Lung (tissue), 11 donors: ENCODE measurements at regions not wholly inside any gene's neighbourhood (a gene's known extent, or its start where the extent isn't known, plus 50 kb on each side); places are given as distances from the start of the nearest gene placed in this dataset.

Experiments
- ATAC-seq: fragments of 200-7000 bp; cut with Tn5 transposase; one replicate; pipeline ENCODE4 v1.9.1; 2020; ENCODE audit warnings: moderate number of reproducible peaks; ENCODE audit not compliant: insufficient read depth, low FRiP score
- DNase-seq, 3 donors: peaks; one replicate each; pipeline ENCODE4 v3.0.0-alpha.2; 2013 to 2017
- H3K27ac ChIP-seq, 2 donors: one replicate each; pipeline ENCODE4 v1.5.1; 2013; ENCODE audit warnings: mild to moderate bottlenecking in 2 of 2, moderate library complexity in 2 of 2, control low read depth in 1 of 2, inconsistent platforms in 1 of 2, low read depth in 1 of 2, low read length in 1 of 2
- H3K27me3 ChIP-seq, 3 donors: one replicate each; pipeline ENCODE4 v1.5.1; 2013; ENCODE audit warnings: low read length in 2 of 3; ENCODE audit not compliant: control insufficient read depth in 3 of 3, insufficient read depth in 3 of 3
- H3K36me3 ChIP-seq, 4 donors: one replicate each; pipeline ENCODE4 v1.5.1; 2013; ENCODE audit warnings: low read length in 4 of 4, mild to moderate bottlenecking in 1 of 4, moderate library complexity in 1 of 4; ENCODE audit not compliant: control insufficient read depth in 4 of 4, insufficient read depth in 4 of 4
- H3K4me1 ChIP-seq, 5 donors: one replicate each; pipeline ENCODE4 v1.5.1; 2013; ENCODE audit warnings: low read length in 5 of 5, mild to moderate bottlenecking in 2 of 5, moderate library complexity in 1 of 5; ENCODE audit not compliant: control insufficient read depth in 5 of 5, insufficient read depth in 5 of 5
- H3K4me3 ChIP-seq: one replicate; pipeline ENCODE4 v1.5.1; 2013; ENCODE audit warnings: mild to moderate bottlenecking, control low read depth, moderate library complexity
- H3K9ac ChIP-seq, 2 donors: one replicate each; pipeline ENCODE4 v1.5.1; 2013; ENCODE audit warnings: low read length in 2 of 2, control low read depth in 1 of 2; ENCODE audit not compliant: insufficient read depth in 1 of 2
- H3K9me3 ChIP-seq, 4 donors: one replicate each; pipeline ENCODE4 v1.5.1; 2013; ENCODE audit warnings: low read length in 3 of 4, mild to moderate bottlenecking in 1 of 4, moderate library complexity in 1 of 4; ENCODE audit not compliant: control insufficient read depth in 4 of 4, insufficient read depth in 3 of 4
- CTCF ChIP-seq: IDR thresholded peaks from 2 replicates; pipeline ENCODE4 v1.5.1; 2012; ENCODE audit warnings: mild to moderate bottlenecking; ENCODE audit errors: control extremely low read depth, extremely low read depth
- WGBS, 2 donors: extraction: QIAGEN DNeasy Blood & Tissue Kit; methylation state at CpG; one replicate each; pipeline ENCODE4 v1.1.7; 2013; 5-methylcytosine and 5-hydroxymethylcytosine counted together
- donor health status: control.
- donor health status: control.
- donor health status: Bipolar disorder and iron deficiency.
- donor health status: healthy.
- donor health status: DM: yes; HTN: yes; CAD: no.

DNA sequence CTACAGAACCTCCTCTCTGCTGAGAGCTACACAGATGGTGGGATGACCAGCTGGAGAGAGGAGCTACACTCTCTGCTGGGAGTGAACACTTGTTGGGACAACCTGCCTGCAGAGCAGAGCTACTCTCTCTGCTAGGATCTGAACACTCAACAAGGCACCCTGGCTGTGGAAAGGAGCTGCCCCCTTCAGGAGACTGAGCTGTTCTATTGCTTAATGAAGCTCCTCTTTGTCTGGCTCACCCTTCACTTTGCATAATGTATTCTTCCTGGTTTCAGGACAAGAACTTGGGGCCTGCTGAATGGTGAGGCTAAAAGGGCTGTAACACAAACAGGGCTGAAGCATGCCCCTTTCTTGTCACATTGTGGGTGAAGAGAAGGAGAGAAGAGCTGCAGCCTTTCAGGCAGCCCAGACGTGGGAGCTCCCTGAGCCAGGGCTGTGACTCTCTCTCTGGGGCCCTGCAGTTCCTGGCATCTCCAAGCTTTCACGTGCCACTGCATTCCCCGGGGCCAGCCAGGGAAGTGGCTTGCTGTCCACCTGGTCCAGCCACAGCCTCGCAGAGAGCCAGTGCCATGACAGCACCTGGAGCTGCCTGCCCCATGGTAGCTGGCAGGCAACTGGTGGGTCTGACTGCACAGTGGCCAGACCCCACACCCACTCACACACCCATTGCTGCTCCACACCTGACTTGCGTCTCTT, 272.8 kb upstream of the KCNJ16 start:
- DNase-seq (no peak), ATAC-seq (no peak)
- no peak overlapping the region for H3K27ac ChIP-seq
- TF ChIP-seq CTCF: no peak
- no peaks in the 10 kb centered on the region for H3K4me1 ChIP-seq
- 88 to 89% methylated on average over 5 of the region's 5 CpGs for WGBS, 2 donors
- H3K9me3 ChIP-seq: peaks cover 0 to 15% (median 3%) of the 10 kb centered on the region in 4 donors
- H3K9ac ChIP-seq: no peak overlapping the region
- no peak overlapping the region for H3K4me3 ChIP-seq
- H3K27me3 ChIP-seq: no peaks in the 10 kb centered on the region
- H3K36me3 ChIP-seq: no peaks in the 10 kb centered on the region

DNA sequence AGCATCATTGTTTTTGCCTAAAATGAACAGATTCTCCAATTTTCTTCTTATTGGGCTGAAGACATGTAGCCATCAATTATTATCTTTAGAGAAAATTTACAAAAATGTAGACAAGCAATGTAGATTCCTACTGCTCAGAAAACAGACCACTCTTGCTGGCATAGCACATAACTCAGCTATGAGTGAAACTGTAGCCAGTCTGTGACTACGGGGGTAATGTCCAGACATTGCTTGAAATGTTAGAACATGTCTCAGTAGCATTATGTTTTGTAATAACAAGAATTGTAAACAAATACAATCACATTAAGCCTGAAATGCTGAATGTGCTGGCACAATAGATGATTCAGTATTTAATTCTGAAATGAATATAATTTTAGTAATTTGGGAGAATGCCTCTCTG, 265.7 kb upstream of the KCNJ16 start:
- no peak for ATAC-seq
- no peaks in the 10 kb centered on the region for H3K4me1 ChIP-seq
- no peak for DNase-seq
- peaks cover 0 to 1% (median 0%) of the 10 kb centered on the region in 4 donors for H3K9me3 ChIP-seq
- WGBS, 2 donors: 75 to 88% methylated on average over 1 of the region's 1 CpG
- no peaks in the 10 kb centered on the region for H3K27me3 ChIP-seq
- no peak overlapping the region for H3K9ac ChIP-seq
- H3K4me3 ChIP-seq: no peak overlapping the region
- no peak overlapping the region for H3K27ac ChIP-seq
- H3K36me3 ChIP-seq: no peaks in the 10 kb centered on the region
- no peak for TF ChIP-seq CTCF

DNA sequence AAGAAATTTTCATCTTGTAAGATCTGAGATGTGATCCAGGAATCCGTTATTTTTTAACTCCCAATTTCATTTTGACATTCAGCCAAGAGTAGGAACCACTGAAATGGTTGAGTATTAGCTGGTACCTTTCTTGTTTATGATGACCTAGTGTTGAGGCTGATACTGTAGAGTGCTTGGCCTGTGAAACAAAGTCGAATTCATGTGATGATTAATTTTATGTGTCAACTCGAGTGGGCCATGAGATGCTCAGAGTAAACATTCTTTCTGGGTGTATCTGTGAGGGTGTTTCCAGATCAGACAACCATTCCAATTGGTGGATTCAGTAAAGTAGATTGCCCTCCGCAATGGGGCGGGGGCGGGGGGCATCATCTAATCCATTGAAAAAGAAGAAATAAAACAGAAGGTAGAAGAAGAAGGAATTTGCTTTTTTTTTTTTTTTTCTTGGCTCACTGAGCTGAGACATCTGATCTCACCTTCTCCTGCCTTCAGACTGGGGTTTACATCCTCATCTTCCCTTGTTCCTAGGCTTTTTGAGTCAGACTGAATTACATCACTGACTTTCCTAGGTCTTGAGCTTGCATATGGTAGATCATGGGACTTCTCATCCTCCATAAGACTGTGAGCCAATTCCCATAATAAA, 264.6 kb upstream of the KCNJ16 start:
- Histone ChIP-seq H3K27ac (no peak overlapping the region), H3K9ac (no peak overlapping the region), H3K36me3 (no peaks in the 10 kb centered on the region), H3K27me3 (no peaks in the 10 kb centered on the region), H3K4me1 (no peaks in the 10 kb centered on the region), H3K4me3 (no peak overlapping the region), H3K9me3 (no peaks in the 10 kb centered on the region)
- no peak for TF ChIP-seq CTCF
- WGBS, 2 donors: 83 to 90% methylated on average over 6 of the region's 6 CpGs
- DNase-seq (no peak), ATAC-seq (no peak)
